ENCODE measurements at regions not wholly inside any gene's neighbourhood (a gene's known extent, or its start where the extent isn't known, plus 50 kb on each side); places are given as distances from the start of the nearest gene placed in this dataset.

DNA sequence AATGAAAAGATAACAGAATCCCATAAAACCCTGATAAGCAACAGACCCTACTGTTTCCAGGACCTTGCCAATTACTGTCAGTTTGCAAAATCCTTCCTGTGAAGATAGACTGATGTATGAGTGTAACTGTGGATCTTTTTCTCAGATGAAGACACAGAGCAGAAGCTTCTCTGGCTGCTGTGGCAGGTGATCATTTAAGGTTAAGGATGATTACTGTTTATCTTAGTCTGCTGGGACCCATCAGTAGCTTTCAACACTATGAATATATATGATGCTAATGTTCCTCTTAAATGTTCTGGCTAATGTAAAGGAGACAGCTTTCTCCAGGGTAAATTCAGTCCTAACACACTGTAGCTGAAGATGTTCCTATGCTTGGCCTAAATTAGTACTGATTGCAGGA is 56.0 kb upstream of the CTTNBP2 start:
- DNase-seq (ENCODE audit: low spot score): no peak

GRCh38 chr7:117931314-117931713 is 58.1 kb upstream of the CTTNBP2 start:
- no peak for DNase-seq (ENCODE audit: low spot score)

- no peak for DNase-seq (ENCODE audit: low spot score)
Observed at GRCh38 chr7:117937049-117937752, 64.0 kb upstream of the CTTNBP2 start.

DNA sequence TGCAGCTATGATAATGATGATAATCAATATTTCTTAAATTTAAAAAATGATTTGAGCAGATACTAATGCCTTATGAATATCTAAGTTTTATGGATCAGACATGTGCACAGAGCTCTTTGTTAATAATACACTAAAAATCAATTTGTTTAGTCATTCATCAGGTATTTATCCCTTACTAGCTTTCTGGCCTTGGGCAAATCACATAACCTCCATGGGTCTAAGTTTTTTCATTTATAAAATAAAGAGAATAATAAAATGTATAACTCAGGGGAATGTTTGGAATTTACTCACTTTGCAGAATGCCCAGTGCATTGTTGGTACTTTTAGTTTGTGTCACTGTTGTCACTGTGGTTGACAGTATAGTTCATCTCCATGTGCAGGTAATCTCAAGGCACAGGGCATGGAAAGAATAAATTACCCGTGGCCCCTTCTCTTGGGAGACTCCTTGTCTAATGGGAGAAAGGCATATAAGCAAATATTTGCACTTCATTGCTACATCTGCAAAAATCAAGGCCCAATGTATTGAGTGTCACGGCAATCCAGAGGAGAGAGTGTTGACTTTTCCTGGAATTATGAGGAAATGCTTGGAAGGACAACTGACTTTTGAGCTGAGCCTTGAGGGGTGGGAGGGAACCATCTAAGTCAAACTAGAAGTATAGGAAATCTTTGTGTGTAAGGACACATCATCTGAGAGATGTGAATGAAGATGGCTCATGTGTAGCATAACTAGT is 64.7 kb upstream of the CTTNBP2 start:
- no peak for DNase-seq (ENCODE audit: low spot score)

DNA sequence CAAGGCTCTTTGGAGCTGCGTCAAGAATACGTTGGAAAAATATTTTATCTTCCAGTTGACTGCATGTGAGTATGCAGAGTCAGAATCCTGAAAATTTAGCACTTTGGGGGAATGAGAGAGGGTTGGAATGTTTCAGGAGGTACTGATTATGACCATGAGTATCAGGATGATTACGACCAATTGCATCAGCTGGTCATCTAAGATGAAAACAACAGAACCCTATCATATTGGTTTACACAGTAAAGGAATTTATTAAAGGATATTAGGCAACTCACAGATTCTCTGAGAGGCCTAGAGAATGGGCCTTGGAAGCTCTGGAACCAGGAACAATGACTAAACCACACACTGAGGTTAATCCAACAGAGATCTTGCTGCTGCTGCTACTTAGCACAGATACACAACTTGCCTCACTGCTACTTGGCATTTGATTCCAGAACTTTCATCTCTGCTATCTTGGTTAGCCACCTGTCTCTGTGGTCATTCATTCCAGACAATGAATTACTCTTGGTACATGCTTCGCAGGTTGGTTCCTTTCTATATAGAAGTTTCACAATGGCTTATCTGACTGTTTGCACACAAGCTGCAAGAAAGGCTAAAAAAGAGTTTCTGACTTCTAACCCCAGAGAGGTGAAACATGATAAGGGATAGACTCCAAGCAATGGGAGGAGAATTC is 68.0 kb upstream of the CTTNBP2 start:
- no peak for DNase-seq (ENCODE audit: low spot score)

GRCh38 chr7:117942780-117943179 is 69.5 kb upstream of the CTTNBP2 start:
- no peak for DNase-seq (ENCODE audit: low spot score)

DNA sequence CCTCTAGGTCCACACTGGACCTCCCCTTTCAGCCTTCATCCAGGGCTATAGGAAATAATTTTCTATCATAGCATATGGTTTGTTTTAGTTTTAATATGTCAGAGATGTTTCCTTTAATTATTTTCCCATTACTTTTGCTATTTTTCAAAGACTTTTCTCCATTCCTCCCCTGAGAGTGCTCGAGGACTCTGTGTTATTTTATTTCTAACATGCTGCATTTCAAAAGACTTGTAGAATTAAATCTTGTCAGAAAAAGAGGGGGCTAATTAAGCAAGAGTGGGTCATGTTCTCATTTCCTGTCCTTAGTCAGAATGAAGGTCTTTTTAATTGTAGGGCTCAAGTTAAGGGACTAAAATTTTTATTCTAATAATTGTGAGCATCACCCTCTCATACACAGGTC is 71.6 kb upstream of the CTTNBP2 start:
- DNase-seq (ENCODE audit: low spot score): no peak

DNA sequence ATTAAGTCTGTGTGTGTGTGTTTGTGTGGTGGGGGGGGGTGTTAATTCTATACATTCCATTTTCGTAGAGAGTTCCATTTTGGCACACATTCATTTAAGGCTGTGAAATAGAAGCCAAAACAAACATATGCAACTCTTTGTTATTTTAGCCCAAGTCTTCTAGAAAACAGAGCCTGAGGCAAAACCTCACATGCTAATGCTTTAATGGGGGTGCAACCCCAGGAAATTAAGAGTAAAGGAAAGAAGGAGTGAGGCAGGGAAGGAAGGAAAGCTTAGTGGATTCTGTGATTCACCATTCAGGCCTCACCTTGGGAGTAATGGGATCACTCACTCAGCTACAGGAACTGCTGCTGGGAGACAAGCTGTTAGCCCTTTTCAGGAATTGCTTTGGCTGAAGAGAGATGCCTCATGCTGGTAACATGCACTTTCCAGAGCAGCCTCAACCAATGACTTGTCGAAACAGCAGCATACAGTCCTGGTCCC is 73.0 kb upstream of the CTTNBP2 start:
- no peak for DNase-seq (ENCODE audit: low spot score)

- DNase-seq (ENCODE audit: low spot score): no peak
Observed at GRCh38 chr7:117949232-117949631, 76.0 kb upstream of the CTTNBP2 start.

DNA sequence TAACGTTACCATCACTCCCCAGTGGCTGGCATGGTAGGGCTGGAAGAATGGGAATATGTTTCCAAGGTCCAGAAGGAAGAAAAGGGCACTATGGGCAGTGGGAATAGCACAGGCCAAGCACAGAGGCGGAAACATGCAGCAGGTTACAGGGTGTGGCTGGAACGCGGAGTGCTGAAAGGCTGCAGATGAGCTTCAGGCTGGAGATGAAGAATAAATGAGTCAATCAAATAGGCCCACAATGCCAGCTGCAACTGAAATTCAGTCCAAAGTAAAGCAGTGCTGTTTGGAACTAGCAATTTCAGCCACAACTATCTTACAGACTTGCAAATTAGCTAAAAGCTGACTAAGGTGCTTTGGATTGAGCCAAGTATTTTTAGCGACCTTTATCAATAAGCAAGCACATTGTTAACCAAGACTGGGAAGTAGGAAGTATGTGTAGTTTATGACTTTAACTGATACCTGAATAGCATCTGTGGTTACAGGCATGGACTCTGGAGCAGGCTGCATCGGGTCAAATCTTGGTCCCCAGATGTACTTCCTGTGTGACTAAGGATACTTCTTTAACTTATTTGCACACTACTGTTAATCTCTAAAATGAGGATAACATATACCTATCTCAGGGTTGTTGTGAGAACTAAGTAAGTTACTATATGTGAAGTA is 77.5 kb upstream of the CTTNBP2 start:
- no peak for DNase-seq (ENCODE audit: low spot score)

DNA sequence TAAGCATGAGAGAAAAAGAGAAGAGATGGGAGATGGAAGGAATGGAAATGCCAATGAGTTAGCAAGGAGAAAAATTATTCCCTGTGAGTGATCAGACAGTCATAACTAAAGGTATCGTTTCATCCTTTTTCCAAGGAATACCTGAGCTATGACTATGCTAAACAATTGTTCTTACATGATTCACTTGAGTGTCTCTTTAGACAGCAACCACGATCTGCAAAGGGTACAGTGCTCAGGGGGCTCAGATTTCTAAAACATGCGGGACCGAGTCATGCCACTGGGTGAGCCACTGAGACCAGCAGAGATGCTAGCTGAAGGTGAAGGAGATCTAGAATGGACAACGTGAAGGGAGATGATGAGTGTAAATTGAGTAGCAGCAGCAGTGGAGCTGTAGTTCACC is 78.0 kb upstream of the CTTNBP2 start:
- no peak for DNase-seq (ENCODE audit: low spot score)

DNA sequence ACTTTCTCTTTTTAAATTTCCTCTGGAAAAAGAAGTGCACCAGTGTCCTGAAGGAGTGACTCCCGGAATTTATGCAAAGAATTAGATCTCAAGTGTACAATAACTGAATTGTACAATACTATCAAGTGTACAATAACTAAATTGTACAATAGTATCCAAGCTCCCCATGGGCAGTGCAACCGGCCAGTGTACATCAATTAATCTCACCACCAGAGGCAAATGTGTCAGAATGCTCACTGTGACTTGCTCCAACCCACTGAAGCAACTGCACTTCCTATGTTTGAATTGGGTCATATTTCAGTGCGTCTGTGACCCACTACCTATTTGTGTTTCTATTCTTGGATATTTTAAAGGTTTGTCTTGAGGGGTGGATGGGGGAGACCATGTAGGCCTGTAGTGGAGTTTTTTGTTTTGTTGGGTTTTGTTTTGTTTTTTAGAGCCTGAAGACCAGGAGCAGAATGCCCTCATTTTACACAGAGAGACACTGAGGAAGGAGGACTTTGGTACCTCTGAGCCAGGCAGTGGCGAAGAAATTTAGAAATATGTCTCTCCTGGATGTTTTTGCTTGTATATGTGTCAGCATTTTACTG is 78.5 kb upstream of the CTTNBP2 start:
- DNase-seq (ENCODE audit: low spot score): no peak

DNA sequence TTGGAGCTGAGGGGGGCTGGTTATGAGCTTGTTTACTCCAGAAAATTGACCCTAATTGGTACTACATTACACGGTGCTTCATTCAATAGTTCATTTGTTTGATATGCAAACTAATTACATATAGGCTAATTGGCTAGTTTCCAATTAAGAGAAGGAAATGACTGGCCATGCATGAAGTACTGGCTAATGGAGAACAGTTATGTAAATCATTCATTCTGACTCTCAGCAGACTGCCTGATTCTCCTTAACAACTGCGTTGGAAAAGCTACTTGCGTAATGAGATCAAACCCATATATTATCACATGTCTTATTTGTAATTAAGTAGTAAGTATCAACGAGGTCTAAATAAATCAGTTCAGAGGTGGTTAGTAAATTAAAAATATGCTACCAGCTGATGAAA is 81.8 kb upstream of the CTTNBP2 start:
- no peak for DNase-seq (ENCODE audit: low spot score)

- DNase-seq (ENCODE audit: low spot score): no peak
Observed at GRCh38 chr7:117960351-117960750, 87.1 kb upstream of the CTTNBP2 start.

- DNase-seq (ENCODE audit: low spot score): no peak
Observed at GRCh38 chr7:117961235-117961634, 88.0 kb upstream of the CTTNBP2 start.

DNA sequence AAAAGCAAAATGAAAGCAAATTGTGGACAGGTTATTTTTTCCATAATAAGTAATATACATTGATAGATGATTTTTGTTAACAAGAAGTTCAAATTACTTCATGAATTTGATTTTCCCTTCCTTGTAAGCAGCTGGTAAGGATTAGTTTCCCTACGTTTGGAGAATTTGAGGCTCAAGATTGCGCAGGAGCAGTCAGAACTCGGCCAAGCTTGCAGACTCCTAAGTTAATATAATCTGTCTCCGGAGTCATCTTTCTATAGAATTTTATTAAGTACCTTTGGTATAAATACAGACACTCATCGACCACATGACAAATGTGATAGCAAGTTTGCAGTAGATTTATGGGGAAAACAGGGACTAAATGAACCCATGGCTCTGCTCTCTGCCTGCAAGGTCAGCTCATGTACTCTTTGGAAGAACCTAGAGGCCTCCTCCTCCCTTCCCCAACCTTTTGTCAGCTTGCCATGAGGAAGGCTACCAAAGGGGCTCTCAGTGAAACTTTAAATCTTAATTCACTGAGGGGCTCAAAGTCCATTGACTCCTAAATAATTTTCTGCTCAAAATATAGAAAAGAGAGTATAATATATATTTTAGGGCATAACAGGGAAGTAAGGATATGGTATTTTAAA is 89.2 kb upstream of the CTTNBP2 start:
- no peak for DNase-seq (ENCODE audit: low spot score)

- no peak for DNase-seq (ENCODE audit: low spot score)
Observed at GRCh38 chr7:117963264-117964197, 90.3 kb upstream of the CTTNBP2 start.

GRCh38 chr7:117970801-117971200 is 97.6 kb upstream of the CTTNBP2 start:
- DNase-seq (ENCODE audit: low spot score): no peak

- DNase-seq (ENCODE audit: low spot score): no peak
Observed at GRCh38 chr7:117971556-117972244, 98.5 kb upstream of the CTTNBP2 start.

GRCh38 chr7:117972606-117973005 is 99.4 kb upstream of the CTTNBP2 start:
- no peak for DNase-seq (ENCODE audit: low spot score)
